Neural progenitor cell (in vitro differentiated cells): ENCODE measurements at regions not wholly inside any gene's neighbourhood (a gene's known extent, or its start where the extent isn't known, plus 50 kb on each side); places are given as distances from the start of the nearest gene placed in this dataset.
A peak's percentile ranks its signal among the peaks of the same experiment; 100 is the strongest.

Experiments
- DNase-seq: peaks from one replicate; pipeline ENCODE4 v3.0.0-alpha.2; 2016; ENCODE audit warnings: low spot score
- H2AFZ ChIP-seq: fragments of 200-600 bp; sonication (generic); replicated peaks from 2 replicates; pipeline ENCODE4 v1.6.1; 2016; ENCODE audit warnings: antibody characterized with exemption
- H3F3A ChIP-seq: fragments of 200-600 bp; sonication (generic); 2 replicates; pipeline ENCODE4 v1.6.1; 2016; ENCODE audit warnings: antibody characterized with exemption, low read depth
- H3K27ac ChIP-seq: fragments of 200-600 bp; sonication (generic); 2 replicates; pipeline ENCODE4 v1.5.1; 2016; ENCODE audit warnings: mild to moderate bottlenecking
- H3K27me3 ChIP-seq: fragments of 200-600 bp; sonication (generic); 2 replicates; pipeline ENCODE4 v1.6.1; 2016; ENCODE audit warnings: mild to moderate bottlenecking, moderate library complexity
- H3K36me3 ChIP-seq: fragments of 200-600 bp; sonication (generic); 2 replicates; pipeline ENCODE4 v1.5.1; 2016
- H3K4me1 ChIP-seq: fragments of 200-600 bp; sonication (generic); 2 replicates; pipeline ENCODE4 v1.6.1; 2016; ENCODE audit warnings: mixed run types
- H3K4me2 ChIP-seq: fragments of 200-600 bp; sonication (generic); 2 replicates; pipeline ENCODE4 v1.6.1; 2016
- H3K4me3 ChIP-seq: fragments of 200-600 bp; sonication (generic); 2 replicates; pipeline ENCODE4 v1.5.1; 2016
- H3K79me2 ChIP-seq: fragments of 200-600 bp; sonication (generic); 2 replicates; pipeline ENCODE4 v1.6.1; 2016; ENCODE audit warnings: low read depth
- H3K9ac ChIP-seq: fragments of 200-600 bp; sonication (generic); 2 replicates; pipeline ENCODE4 v1.6.1; 2016
- H3K9me3 ChIP-seq: fragments of 200-600 bp; sonication (generic); 2 replicates; pipeline ENCODE4 v1.5.1; 2016; ENCODE audit warnings: low read depth
- H4K20me1 ChIP-seq: fragments of 200-600 bp; sonication (generic); 2 replicates; pipeline ENCODE4 v1.6.1; 2016; ENCODE audit warnings: low read depth
- H3K27ac Mint-ChIP-seq: 3 replicates; pipeline ENCODE4 v1.8.0; 2021; ENCODE audit warnings: mixed read lengths
- H3K27me3 Mint-ChIP-seq: 2 replicates; pipeline ENCODE4 v1.8.0; 2022; ENCODE audit warnings: low read depth, mild to moderate bottlenecking, inconsistent platforms, moderate library complexity, mixed read lengths; ENCODE audit not compliant: insufficient read depth
- H3K36me3 Mint-ChIP-seq: 3 replicates; pipeline ENCODE4 v1.8.0; 2021; ENCODE audit warnings: mixed read lengths
- H3K4me1 Mint-ChIP-seq: 3 replicates; pipeline ENCODE4 v1.8.0; 2021; ENCODE audit warnings: mixed read lengths
- H3K4me3 Mint-ChIP-seq: 3 replicates; pipeline ENCODE4 v1.8.0; 2021; ENCODE audit warnings: mild to moderate bottlenecking, moderate library complexity, mixed read lengths
- H3K9me3 Mint-ChIP-seq: 3 replicates; pipeline ENCODE4 v1.8.0; 2020; ENCODE audit warnings: mixed read lengths
- CTCF ChIP-seq: fragments of 200-600 bp; sonication (generic); IDR thresholded peaks from 2 replicates; pipeline ENCODE4 v1.5.1; 2017; ENCODE audit warnings: antibody characterized with exemption, mild to moderate bottlenecking
- EZH2 ChIP-seq: fragments of 200-600 bp; sonication (generic); IDR thresholded peaks from 2 replicates; pipeline ENCODE4 v1.6.1; 2017; ENCODE audit warnings: antibody characterized with exemption, mild to moderate bottlenecking, moderate library complexity
- EZH2phosphoT487 ChIP-seq: fragments of 200-600 bp; sonication (generic); IDR thresholded peaks from 2 replicates; pipeline ENCODE4 v1.6.1; 2017; ENCODE audit warnings: antibody characterized with exemption

GRCh38 chr1:79988401-79988800 lies 981.9 kb upstream of the ADGRL4 start:
- no peak overlapping the region for H3K27ac ChIP-seq
- no peaks in the 10 kb centered on the region for H4K20me1 ChIP-seq
- no peak overlapping the region for H3K9ac ChIP-seq
- Mint-ChIP-seq H3K4me3 (no peak overlapping the region), H3K9me3 (no peaks in the 10 kb centered on the region), H3K36me3 (no peaks in the 10 kb centered on the region), H3K4me1 (no peaks in the 10 kb centered on the region), H3K27ac (no peak overlapping the region), H3K27me3 (no peaks in the 10 kb centered on the region)
- no peak overlapping the region for H3K4me2 ChIP-seq
- H3K79me2 ChIP-seq: no peaks in the 10 kb centered on the region
- H2AFZ ChIP-seq: no peak overlapping the region
- H3K27me3 ChIP-seq: no peaks in the 10 kb centered on the region
- no peaks in the 10 kb centered on the region for H3K9me3 ChIP-seq
- no peak for DNase-seq
- TF ChIP-seq EZH2phosphoT487 (no peak), EZH2 (no peak), CTCF (no peak)
- no peak overlapping the region for H3K4me3 ChIP-seq
- H3K4me1 ChIP-seq: no peaks in the 10 kb centered on the region
- H3K36me3 ChIP-seq: no peaks in the 10 kb centered on the region
- no peaks in the 10 kb centered on the region for H3F3A ChIP-seq

- Histone ChIP-seq H2AFZ (peak overlapping the region; percentile 74), H3K27ac (no peak overlapping the region), H3K79me2 (no peaks in the 10 kb centered on the region), H3K9ac (no peak overlapping the region), H3K36me3 (no peaks in the 10 kb centered on the region), H3K4me1 (no peaks in the 10 kb centered on the region), H4K20me1 (no peaks in the 10 kb centered on the region), H3K4me3 (no peak overlapping the region), H3F3A (no peaks in the 10 kb centered on the region), H3K4me2 (no peak overlapping the region), H3K27me3 (no peaks in the 10 kb centered on the region), H3K9me3 (no peaks in the 10 kb centered on the region)
- TF ChIP-seq CTCF (no peak), EZH2 (no peak), EZH2phosphoT487 (no peak)
- no peaks in the 10 kb centered on the region for H3K9me3 Mint-ChIP-seq
- H3K27ac Mint-ChIP-seq: no peak overlapping the region
- no peak for DNase-seq
- H3K4me3 Mint-ChIP-seq: no peak overlapping the region
- no peaks in the 10 kb centered on the region for H3K27me3 Mint-ChIP-seq
- H3K36me3 Mint-ChIP-seq: no peaks in the 10 kb centered on the region
- H3K4me1 Mint-ChIP-seq: no peaks in the 10 kb centered on the region
Observed at GRCh38 chr1:79982211-79982610, 975.7 kb upstream of the ADGRL4 start.

- no peak overlapping the region for H3K4me3 ChIP-seq
- H3K36me3 ChIP-seq: no peaks in the 10 kb centered on the region
- no peak overlapping the region for H2AFZ ChIP-seq
- no peaks in the 10 kb centered on the region for H3K27me3 ChIP-seq
- no peaks in the 10 kb centered on the region for H3K79me2 ChIP-seq
- no peaks in the 10 kb centered on the region for H3K4me1 ChIP-seq
- H4K20me1 ChIP-seq: no peaks in the 10 kb centered on the region
- DNase-seq: no peak
- Mint-ChIP-seq H3K4me1 (no peaks in the 10 kb centered on the region), H3K27ac (no peak overlapping the region), H3K9me3 (no peaks in the 10 kb centered on the region), H3K27me3 (no peaks in the 10 kb centered on the region), H3K4me3 (no peak overlapping the region), H3K36me3 (no peaks in the 10 kb centered on the region)
- H3K9me3 ChIP-seq: no peaks in the 10 kb centered on the region
- no peak overlapping the region for H3K9ac ChIP-seq
- H3F3A ChIP-seq: no peaks in the 10 kb centered on the region
- TF ChIP-seq CTCF (no peak), EZH2phosphoT487 (no peak), EZH2 (no peak)
- no peak overlapping the region for H3K27ac ChIP-seq
- H3K4me2 ChIP-seq: no peak overlapping the region
Observed at GRCh38 chr1:79981481-79981880, 975.0 kb upstream of the ADGRL4 start.

GRCh38 chr1:79979346-79979745 lies 972.8 kb upstream of the ADGRL4 start:
- no peaks in the 10 kb centered on the region for H3K79me2 ChIP-seq
- H3K4me1 ChIP-seq: no peaks in the 10 kb centered on the region
- TF ChIP-seq CTCF (no peak), EZH2 (no peak), EZH2phosphoT487 (no peak)
- no peak overlapping the region for H3K27ac Mint-ChIP-seq
- H3K36me3 ChIP-seq: no peaks in the 10 kb centered on the region
- no peaks in the 10 kb centered on the region for H3K27me3 Mint-ChIP-seq
- no peaks in the 10 kb centered on the region for H4K20me1 ChIP-seq
- H3K4me3 Mint-ChIP-seq: no peak overlapping the region
- no peak overlapping the region for H3K27ac ChIP-seq
- H3K4me3 ChIP-seq: no peak overlapping the region
- H3K9ac ChIP-seq: no peak overlapping the region
- H3K9me3 ChIP-seq: no peaks in the 10 kb centered on the region
- H2AFZ ChIP-seq: no peak overlapping the region
- no peak overlapping the region for H3K4me2 ChIP-seq
- H3K4me1 Mint-ChIP-seq: no peaks in the 10 kb centered on the region
- DNase-seq: no peak
- no peaks in the 10 kb centered on the region for H3K9me3 Mint-ChIP-seq
- no peaks in the 10 kb centered on the region for H3K27me3 ChIP-seq
- no peaks in the 10 kb centered on the region for H3F3A ChIP-seq
- no peaks in the 10 kb centered on the region for H3K36me3 Mint-ChIP-seq
